Activated CD8-positive, alpha-beta memory T cell treated with anti-CD3 and anti-CD28 coated beads, Interleukin-2, amount 50 U/mL, for 24 hours (primary cell): ENCODE measurements at regions not wholly inside any gene's neighbourhood (a gene's known extent, or its start where the extent isn't known, plus 50 kb on each side); places are given as distances from the start of the nearest gene placed in this dataset.
"Not testable (repeated sequence)": the region's sequence is repeated elsewhere in the genome, so short reads cannot be mapped to it uniquely, and the experiment has no call there.

Experiments
- DNase-seq: peaks from one replicate; pipeline ENCODE4 v3.0.0-alpha.2; 2020; ENCODE audit errors: extremely low read depth

GRCh38 chrX:121431514-121431913 lies 384.1 kb downstream of the GLUD2 start:
- not testable (repeated sequence) for DNase-seq

GRCh38 chrX:121433289-121433688 lies 385.9 kb downstream of the GLUD2 start:
- no peak for DNase-seq

- not testable (repeated sequence) for DNase-seq
Observed at GRCh38 chrX:121437666-121438065, 390.3 kb downstream of the GLUD2 start.

- no peak for DNase-seq
Observed at GRCh38 chrX:121455890-121456289, 408.5 kb downstream of the GLUD2 start.

- DNase-seq, result no peak
Observed at GRCh38 chrX:121456315-121456714, 408.9 kb downstream of the GLUD2 start.

DNA sequence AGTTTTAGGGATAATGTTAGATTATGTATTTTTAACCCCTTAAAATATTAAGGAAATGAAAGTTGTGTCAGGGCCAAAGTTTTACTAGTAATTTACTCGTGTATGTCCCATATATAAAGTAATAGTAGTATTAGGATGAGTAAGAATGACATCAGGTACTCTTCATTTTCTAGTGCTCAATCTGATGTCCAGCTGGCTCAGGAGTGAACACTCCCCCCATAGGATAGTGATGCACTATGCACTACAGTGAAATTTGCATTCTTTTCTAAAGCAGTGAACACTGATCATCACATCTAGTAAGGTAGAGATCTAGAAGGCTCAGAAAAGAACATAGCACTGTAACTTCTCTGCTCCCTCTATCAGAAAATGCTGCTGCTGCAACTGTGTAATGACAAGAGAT lies 409.7 kb downstream of the GLUD2 start:
- DNase-seq, result no peak

GRCh38 chrX:121479406-121479805 lies 432.0 kb downstream of the GLUD2 start:
- DNase-seq, result no peak

GRCh38 chrX:121496966-121497365 lies 449.6 kb downstream of the GLUD2 start:
- DNase-seq, result no peak

- no peak for DNase-seq
Observed at GRCh38 chrX:121504153-121504552, 456.7 kb downstream of the GLUD2 start.

GRCh38 chrX:121546317-121546716 lies 498.9 kb downstream of the GLUD2 start:
- no peak for DNase-seq

- DNase-seq, result no peak
Observed at GRCh38 chrX:121558886-121559285, 511.5 kb downstream of the GLUD2 start.

- no peak for DNase-seq
Observed at GRCh38 chrX:121562616-121563015, 515.2 kb downstream of the GLUD2 start.

- no peak for DNase-seq
Observed at GRCh38 chrX:121569609-121570008, 522.2 kb downstream of the GLUD2 start.

GRCh38 chrX:121570072-121570841 lies 522.8 kb downstream of the GLUD2 start:
- no peak for DNase-seq

DNA sequence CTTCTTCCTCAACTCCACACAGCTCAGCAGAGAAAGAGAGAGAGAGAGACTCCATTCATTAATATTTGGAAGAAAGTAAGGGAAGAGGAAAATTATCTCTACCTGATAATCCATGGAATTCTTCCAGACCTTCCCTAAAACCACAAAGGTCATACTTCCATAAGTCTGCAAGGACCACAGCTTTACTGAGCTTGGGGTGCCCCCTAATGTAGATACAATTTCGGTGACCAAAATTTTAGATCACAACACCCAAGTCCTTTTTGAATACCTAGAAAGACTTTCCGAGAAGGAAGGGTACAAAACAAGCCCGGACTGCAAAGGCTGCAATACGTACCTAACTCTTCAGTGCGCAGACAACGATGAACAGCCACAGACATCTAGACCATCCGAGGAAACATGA lies 523.9 kb downstream of the GLUD2 start:
- no peak for DNase-seq

- DNase-seq, result not testable (repeated sequence)
Observed at GRCh38 chrX:121574384-121574783, 527.0 kb downstream of the GLUD2 start.

DNA sequence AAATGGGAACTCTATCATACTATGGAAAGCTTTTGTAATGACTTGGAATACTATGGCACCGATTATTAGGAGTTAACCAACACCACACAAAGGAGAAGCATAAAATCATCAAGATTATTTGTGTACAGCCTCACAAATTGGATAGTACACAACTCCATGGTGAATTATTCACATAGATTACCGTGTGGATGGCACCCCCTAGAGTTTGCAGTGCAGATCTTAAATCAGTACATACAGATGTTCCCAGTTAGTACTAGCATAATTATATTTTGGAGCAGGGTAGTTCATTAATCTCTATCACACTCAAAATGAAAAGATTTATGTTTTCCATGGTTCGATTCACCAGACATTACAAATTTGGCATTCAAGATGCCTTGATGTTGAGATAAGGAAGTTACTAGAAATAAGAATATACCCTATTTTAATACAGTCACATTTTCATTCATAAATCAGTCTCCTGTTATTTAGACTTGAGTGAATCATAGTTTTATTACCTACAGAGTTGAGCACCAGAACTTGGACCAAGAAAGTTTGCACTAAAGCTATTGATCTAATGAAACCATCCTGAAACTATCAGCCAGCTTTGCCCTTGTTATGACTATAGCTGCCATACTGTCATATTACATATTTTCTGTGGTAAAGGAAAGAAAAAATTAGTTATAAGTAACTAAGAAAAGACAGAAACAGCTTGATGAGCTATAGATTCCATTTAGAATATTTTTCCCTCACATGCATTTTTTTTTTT lies 531.8 kb downstream of the GLUD2 start:
- no peak for DNase-seq

DNA sequence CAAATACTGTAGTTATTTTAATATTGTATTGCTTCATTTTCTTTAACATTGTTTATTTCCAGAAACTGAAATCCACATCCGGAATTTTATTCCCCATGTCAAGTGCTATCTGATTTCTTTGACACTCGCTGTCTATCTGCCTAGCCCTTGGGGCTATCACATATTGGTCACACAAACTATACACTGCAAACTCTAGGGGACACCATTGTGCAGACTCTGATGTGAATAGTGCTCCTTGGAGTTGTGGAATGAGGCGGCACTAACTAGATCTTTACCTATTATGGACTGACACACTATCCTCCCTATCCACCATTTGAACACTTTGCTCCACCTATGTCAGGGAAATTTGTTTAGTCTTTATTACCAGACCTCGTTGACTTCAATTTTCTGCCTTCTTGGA lies 534.5 kb downstream of the GLUD2 start:
- no peak for DNase-seq

DNA sequence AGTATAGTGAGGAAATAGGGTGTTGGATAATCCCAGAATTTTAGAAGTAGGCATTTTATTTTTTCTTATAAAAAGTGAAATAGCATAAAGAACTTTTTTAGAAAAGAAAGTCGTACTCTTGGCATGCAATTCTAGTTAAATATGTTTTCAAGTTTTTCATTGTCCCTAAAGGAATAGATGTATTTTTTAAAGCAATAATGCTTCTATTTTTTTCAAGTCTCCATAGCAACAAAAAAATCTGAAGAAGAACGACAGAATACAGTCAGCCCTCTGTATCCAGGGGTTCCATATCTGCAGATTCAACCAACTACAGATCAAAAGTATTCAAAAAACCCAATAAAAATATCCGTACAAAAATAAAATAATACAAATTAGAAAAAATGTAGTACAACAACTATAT lies 538.2 kb downstream of the GLUD2 start:
- no peak for DNase-seq

DNA sequence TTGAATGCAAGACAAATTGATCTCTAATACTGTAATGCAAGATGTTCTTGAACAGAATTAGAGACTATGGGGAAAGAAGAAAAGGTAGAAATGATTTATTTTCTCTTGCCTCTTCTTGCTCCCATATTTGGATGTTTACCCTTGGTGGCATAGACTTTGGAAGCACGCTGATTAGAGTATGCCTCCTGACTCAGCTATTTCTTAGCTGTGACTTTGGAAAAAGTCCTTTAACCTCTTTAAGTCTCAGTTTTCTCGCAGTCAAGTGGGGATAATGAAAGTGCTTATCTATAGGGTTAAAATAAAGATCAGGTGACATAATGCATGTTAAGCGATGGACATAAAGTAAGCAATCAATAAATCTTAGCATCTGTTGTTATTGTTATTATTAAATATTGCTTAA lies 545.5 kb downstream of the GLUD2 start:
- DNase-seq, result no peak

- no peak for DNase-seq
Observed at GRCh38 chrX:121598356-121598755, 550.9 kb downstream of the GLUD2 start.

- DNase-seq, result no peak
Observed at GRCh38 chrX:121635141-121635540, 587.7 kb downstream of the GLUD2 start.

- no peak for DNase-seq
Observed at GRCh38 chrX:121639781-121640180, 592.4 kb downstream of the GLUD2 start.
